PC-3 (cell line): ENCODE measurements at regions not wholly inside any gene's neighbourhood (a gene's known extent, or its start where the extent isn't known, plus 50 kb on each side); places are given as distances from the start of the nearest gene placed in this dataset.

ENCODE experiments used
- CTCF ChIP-seq: fragments of 300-600 bp; sonication (generic); conservative IDR thresholded peaks from 2 replicates; pipeline ENCODE4 v1.5.1; 2017; ENCODE audit warnings: antibody characterized with exemption, low read depth, mild to moderate bottlenecking, low read length
- EZH2phosphoT487 ChIP-seq: fragments of 300-600 bp; sonication (generic); IDR thresholded peaks from 2 replicates; pipeline ENCODE4 v1.6.1; 2018; ENCODE audit warnings: mild to moderate bottlenecking, antibody characterized with exemption, low read length, borderline replicate concordance

DNA sequence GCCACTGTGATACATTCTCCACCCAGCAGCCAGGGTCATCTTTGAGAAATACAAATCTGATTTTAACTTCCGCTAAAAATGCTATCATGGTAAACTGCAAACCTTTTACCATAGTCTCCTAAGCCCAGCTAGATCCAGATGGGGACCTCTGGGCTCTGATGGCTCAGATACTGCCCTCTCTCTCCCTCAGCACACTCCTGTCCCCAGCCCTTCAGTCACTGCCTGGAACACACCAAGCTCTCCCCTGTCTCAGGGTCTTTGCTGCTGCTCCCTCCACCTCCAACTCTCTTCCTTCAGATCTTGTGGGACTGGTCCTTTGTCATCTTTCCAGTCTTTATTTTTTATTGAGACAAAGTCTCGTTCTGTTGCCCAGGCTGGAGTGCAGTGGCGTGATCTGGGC is 65.1 kb downstream of the SPRY4 start:
- TF ChIP-seq CTCF (no peak), EZH2phosphoT487 (no peak)
